ENCODE measurements at regions not wholly inside any gene's neighbourhood (a gene's known extent, or its start where the extent isn't known, plus 50 kb on each side); places are given as distances from the start of the nearest gene placed in this dataset.
"Not testable (repeated sequence)": the region's sequence is repeated elsewhere in the genome, so short reads cannot be mapped to it uniquely, and the experiment has no call there.

DNA sequence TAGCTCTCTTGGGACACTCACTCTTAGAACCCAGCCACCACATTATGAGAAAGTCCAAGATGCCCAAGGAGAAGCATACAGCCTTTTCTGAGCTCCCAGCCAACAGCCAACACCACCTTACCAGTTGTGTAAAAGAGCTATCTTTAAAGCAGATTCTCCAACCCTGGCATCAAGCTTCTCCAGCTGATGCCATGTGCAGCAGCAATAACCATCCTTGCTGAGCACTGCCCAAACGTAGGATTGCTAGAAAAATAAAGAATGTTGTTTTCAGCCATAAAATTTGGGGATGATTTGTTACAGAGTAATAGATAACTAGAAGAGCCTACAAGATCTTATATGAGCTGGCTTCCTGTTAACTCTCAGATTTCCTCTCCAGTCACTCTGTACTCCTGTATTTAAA lies 443.7 kb upstream of the DYNLRB2 start:
- DNase-seq (no peak), ATAC-seq (no peak)
- H3K27ac ChIP-seq = no peak overlapping the region
- H3K9me3 ChIP-seq = no peaks in the 10 kb centered on the region
- H3K36me3 ChIP-seq (replicated peaks in 1 of 2; ENCODE audit: insufficient read depth in 1 of 2, low read depth in 2 of 2) = no peaks in the 10 kb centered on the region
- no peaks in the 10 kb centered on the region for H3K27me3 ChIP-seq
- no peak for TF ChIP-seq POLR2A (IDR thresholded peaks at IDR 0.05)
- TF ChIP-seq, protein P1, sequence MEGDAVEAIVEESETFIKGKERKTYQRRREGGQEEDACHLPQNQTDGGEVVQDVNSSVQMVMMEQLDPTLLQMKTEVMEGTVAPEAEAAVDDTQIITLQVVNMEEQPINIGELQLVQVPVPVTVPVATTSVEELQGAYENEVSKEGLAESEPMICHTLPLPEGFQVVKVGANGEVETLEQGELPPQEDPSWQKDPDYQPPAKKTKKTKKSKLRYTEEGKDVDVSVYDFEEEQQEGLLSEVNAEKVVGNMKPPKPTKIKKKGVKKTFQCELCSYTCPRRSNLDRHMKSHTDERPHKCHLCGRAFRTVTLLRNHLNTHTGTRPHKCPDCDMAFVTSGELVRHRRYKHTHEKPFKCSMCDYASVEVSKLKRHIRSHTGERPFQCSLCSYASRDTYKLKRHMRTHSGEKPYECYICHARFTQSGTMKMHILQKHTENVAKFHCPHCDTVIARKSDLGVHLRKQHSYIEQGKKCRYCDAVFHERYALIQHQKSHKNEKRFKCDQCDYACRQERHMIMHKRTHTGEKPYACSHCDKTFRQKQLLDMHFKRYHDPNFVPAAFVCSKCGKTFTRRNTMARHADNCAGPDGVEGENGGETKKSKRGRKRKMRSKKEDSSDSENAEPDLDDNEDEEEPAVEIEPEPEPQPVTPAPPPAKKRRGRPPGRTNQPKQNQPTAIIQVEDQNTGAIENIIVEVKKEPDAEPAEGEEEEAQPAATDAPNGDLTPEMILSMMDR (IDR thresholded peaks at IDR 0.05) = no peak
- intact Hi-C loops (cut with DNase I) = no loop called here
- no peak overlapping the region for H3K4me3 ChIP-seq
- no peaks in the 10 kb centered on the region for H3K4me1 ChIP-seq
- 64 to 67% methylated on average over 1 of the region's 1 CpG for WGBS, 2 donors

DNA sequence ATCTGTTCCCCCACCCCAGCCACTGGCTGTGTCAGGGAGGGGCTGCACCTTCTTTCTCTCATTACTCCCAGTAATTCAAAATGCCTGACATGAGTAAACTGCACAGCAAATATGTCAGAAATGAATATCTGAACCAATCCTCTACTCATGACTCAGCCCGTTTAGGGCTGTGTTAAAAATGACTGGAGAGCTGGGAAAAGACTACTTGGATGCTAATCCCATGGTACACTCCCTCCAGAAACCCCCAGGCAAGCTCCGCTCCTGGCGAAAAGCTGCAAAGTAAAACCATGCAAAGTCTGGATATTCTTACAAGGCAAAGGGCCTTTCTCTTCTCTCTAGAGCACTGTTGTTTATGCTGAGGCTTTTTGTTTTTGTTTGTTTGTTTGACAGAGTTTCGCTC lies 448.1 kb upstream of the DYNLRB2 start:
- intact Hi-C loops (cut with DNase I) = no loop called here
- Histone ChIP-seq H3K4me3 (no peak overlapping the region), H3K4me1 (no peaks in the 10 kb centered on the region), H3K27me3 (no peaks in the 10 kb centered on the region), H3K9me3 (no peaks in the 10 kb centered on the region), H3K27ac (no peak overlapping the region), H3K36me3 (replicated peaks in 1 of 2; ENCODE audit: insufficient read depth in 1 of 2, low read depth in 2 of 2) (no peaks in the 10 kb centered on the region)
- 71 to 73% methylated on average over 4 of the region's 4 CpGs for WGBS, 2 donors
- TF ChIP-seq, protein P1 (IDR thresholded peaks at IDR 0.05) = no peak
- TF ChIP-seq POLR2A (IDR thresholded peaks at IDR 0.05) = no peak
- DNase-seq = no peak
- ATAC-seq = no peak

DNA sequence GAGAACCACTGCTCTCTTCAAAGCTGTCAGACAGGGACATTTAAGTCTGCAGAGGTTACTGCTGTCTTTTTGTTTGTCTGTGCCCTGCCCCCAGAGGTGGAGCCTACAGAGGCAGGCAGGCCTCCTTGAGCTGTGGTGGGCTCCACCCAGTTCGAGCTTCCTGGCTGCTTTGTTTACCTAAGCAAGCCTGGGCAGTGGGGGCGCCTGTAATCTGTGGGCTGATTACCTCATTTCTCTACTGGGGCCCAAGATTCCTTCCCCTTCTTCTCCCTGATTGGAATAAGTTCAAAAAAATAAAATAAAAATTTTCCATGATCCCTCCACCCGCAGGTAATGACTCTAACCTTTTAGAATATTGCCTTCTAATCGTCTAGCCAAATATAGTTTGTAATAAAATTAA lies 449.3 kb upstream of the DYNLRB2 start:
- 39 to 46% methylated on average over 4 of the region's 4 CpGs for WGBS, 2 donors
- ATAC-seq; H3K4me3 ChIP-seq; DNase-seq; H3K4me1 ChIP-seq; H3K9me3 ChIP-seq; H3K36me3 ChIP-seq (replicated peaks in 1 of 2; ENCODE audit: insufficient read depth in 1 of 2, low read depth in 2 of 2); H3K27ac ChIP-seq; H3K27me3 ChIP-seq; intact Hi-C loops (cut with DNase I): not testable (repeated sequence)

DNA sequence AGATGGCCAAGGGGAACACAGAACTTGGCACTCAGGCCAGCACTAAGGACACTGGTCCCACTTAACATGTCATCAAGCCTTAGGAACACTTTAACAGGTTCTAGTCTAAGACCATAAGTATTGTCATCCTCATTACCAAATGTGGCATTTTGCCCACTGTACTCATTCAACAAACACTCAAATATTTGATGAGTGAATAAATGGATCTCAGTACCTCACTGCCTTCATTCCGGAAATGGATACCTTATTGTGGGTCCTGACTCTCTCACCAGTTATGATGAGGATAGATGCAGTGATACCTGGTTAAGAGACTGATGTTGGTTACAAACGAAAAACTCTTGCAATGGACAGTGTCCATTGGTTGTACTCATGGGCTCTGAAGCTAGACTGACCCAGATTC lies 455.2 kb upstream of the DYNLRB2 start:
- Histone ChIP-seq H3K36me3 (replicated peaks in 1 of 2; ENCODE audit: insufficient read depth in 1 of 2, low read depth in 2 of 2) (no peaks in the 10 kb centered on the region), H3K4me3 (no peak overlapping the region), H3K27ac (no peak overlapping the region), H3K9me3 (no peaks in the 10 kb centered on the region), H3K27me3 (no peaks in the 10 kb centered on the region), H3K4me1 (no peaks in the 10 kb centered on the region)
- 48 to 50% methylated on average over 2 of the region's 2 CpGs for WGBS, 2 donors
- ATAC-seq = no peak
- TF ChIP-seq POLR2A (IDR thresholded peaks at IDR 0.05) = no peak
- TF ChIP-seq, protein P1 (IDR thresholded peaks at IDR 0.05) = no peak
- intact Hi-C loops (cut with DNase I) = no loop called here
- DNase-seq = no peak

DNA sequence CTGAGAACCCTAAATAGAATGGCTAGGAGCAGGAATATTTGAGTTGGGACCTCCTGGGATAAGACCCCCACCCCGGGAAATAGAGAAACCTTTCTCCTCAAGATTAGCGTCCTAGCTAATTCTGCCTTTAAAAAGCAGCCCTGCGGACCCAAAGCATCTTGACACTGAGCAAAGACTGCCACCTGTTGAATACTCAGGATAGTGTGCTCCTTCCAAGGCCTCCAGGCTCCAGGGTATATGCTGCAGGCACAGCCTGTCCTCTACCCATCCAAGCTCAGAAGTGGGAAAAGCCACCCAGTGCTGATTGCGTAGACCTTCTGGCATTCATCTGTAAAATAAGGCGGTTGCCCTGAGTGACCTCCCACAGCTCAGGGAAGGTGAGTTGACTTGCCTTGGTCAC lies 456.2 kb upstream of the DYNLRB2 start:
- 8 to 24% methylated on average over 4 to 5 of the region's 5 CpGs for WGBS, 2 donors
- intact Hi-C loops (cut with DNase I) = no loop called here
- ATAC-seq = peak; percentile 60
- Histone ChIP-seq H3K4me3 (no peak overlapping the region), H3K27ac (no peak overlapping the region), H3K36me3 (replicated peaks in 1 of 2; ENCODE audit: insufficient read depth in 1 of 2, low read depth in 2 of 2) (no peaks in the 10 kb centered on the region), H3K4me1 (no peaks in the 10 kb centered on the region), H3K9me3 (no peaks in the 10 kb centered on the region), H3K27me3 (no peaks in the 10 kb centered on the region)
- peak; percentile 34 to 55 (median 43) for DNase-seq
- TF ChIP-seq, protein P1 (IDR thresholded peaks at IDR 0.05) = peak in 6 of 7 experiments; percentile 36 to 65 (median 48)
- TF ChIP-seq POLR2A (IDR thresholded peaks at IDR 0.05) = no peak
